Ishikawa (cell line): ENCODE measurements at regions not wholly inside any gene's neighbourhood (a gene's known extent, or its start where the extent isn't known, plus 50 kb on each side); places are given as distances from the start of the nearest gene placed in this dataset.

Source experiments
- CEBPB ChIP-seq: IDR thresholded peaks from 2 replicates; pipeline ENCODE4 v1.6.1; 2012
- EP300 ChIP-seq: IDR thresholded peaks from 2 replicates; pipeline ENCODE4 v1.6.1; 2012; ENCODE audit warnings: borderline replicate concordance
- MAX ChIP-seq: IDR thresholded peaks from 2 replicates; pipeline ENCODE4 v1.6.1; 2012
- NFIC ChIP-seq: IDR thresholded peaks from 2 replicates; pipeline ENCODE4 v1.6.1; 2012
- RAD21 ChIP-seq: IDR thresholded peaks from 2 replicates; pipeline ENCODE4 v1.6.1; 2012; ENCODE audit warnings: low read depth
- REST ChIP-seq: IDR thresholded peaks from 2 replicates; pipeline ENCODE4 v1.6.1; 2012; ENCODE audit warnings: low read depth, mild to moderate bottlenecking
- TAF1 ChIP-seq: IDR thresholded peaks from 2 replicates; pipeline ENCODE4 v1.6.1; 2012; ENCODE audit warnings: low read depth, mild to moderate bottlenecking
- TCF12 ChIP-seq: IDR thresholded peaks from 2 replicates; pipeline ENCODE4 v1.6.1; 2012; ENCODE audit warnings: low read depth
- TEAD4 ChIP-seq: IDR thresholded peaks from 2 replicates; pipeline ENCODE4 v1.6.1; 2012
- YY1 ChIP-seq: IDR thresholded peaks from 2 replicates; pipeline ENCODE4 v1.6.1; 2012; ENCODE audit warnings: low read depth
- TF ChIP-seq, protein P1 (sequence below): IDR thresholded peaks from 2 replicates; pipeline ENCODE4 v1.6.1; 2012

GRCh38 chr3:126257174-126257573 is 76.8 kb upstream of the ALDH1L1 start:
- no peak for TF ChIP-seq TCF12
- no peak for TF ChIP-seq REST
- TF ChIP-seq TEAD4: no peak
- no peak for TF ChIP-seq TAF1
- no peak for TF ChIP-seq EP300
- TF ChIP-seq, protein P1, sequence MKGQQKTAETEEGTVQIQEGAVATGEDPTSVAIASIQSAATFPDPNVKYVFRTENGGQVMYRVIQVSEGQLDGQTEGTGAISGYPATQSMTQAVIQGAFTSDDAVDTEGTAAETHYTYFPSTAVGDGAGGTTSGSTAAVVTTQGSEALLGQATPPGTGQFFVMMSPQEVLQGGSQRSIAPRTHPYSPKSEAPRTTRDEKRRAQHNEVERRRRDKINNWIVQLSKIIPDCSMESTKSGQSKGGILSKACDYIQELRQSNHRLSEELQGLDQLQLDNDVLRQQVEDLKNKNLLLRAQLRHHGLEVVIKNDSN: no peak
- TF ChIP-seq YY1: no peak
- TF ChIP-seq RAD21: no peak
- TF ChIP-seq MAX: no peak
- TF ChIP-seq CEBPB: no peak
- TF ChIP-seq NFIC: no peak
